NCI-H1930 (cell line): ENCODE measurements at regions not wholly inside any gene's neighbourhood (a gene's known extent, or its start where the extent isn't known, plus 50 kb on each side); places are given as distances from the start of the nearest gene placed in this dataset.

Source experiments
- DNase-seq, 2 experiments: peaks; one replicate each; lab custom pipeline; 2025; lab: John Stamatoyannopoulos, UW

DNA sequence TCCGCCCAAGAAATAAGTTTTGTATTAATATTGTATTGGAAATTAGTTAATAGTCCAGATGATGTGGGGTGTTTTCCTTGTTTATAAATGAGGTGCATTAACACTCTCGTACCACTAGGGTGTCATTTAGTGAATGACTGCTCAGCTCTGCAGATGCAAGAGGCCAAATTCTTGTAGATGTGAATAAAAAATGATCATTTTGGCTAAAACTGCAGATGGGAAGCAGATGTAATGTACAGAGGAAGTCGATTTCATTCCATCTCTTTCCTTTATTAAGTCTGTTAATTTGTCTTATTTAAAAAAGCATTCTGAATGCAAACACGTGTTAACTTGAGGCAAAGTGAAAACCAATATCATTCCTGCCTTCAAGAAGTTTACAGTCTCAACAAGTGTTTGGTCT lies 108.1 kb downstream of the DHX15 start:
- no peak for DNase-seq

DNA sequence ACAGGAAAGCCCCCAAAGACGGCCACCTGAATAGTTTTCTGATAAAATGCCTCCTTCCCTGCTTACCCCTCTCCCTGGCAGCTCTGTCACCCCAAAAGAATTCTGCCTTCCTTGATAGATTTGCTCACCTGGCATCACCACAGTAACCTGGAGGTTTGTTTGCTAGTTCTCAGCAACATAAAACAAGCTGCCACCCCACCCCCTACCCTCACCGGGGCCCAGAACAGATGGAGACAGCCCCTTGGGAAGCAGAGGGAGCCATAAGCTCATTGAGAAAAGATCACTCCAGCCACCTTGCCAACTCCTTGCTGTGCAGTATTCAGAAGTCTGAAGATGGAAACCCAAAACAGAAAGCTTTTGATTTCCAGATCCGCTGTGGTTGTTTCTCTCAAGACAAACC lies 108.6 kb downstream of the DHX15 start:
- no peak for DNase-seq

DNA sequence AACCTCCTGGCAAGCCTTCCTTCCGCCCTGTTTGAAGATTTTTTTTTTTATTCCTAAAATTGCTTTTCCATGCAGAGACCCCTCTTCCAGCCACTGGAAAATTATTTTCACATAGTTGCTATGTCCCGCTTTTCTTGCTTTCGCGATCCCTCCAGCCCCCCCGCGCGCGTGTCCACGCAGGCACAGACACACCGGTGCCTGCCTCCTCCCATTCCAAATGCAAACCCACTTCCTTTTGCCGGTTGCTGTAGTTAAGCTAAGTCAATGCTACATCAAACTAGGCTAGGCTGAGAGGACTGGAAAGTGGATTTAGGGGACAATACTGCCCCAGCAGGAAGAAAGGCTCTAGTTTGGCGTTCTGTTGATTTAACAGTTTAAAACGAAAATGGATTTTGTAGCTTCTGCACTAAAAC lies 111.0 kb downstream of the DHX15 start:
- no peak for DNase-seq

DNA sequence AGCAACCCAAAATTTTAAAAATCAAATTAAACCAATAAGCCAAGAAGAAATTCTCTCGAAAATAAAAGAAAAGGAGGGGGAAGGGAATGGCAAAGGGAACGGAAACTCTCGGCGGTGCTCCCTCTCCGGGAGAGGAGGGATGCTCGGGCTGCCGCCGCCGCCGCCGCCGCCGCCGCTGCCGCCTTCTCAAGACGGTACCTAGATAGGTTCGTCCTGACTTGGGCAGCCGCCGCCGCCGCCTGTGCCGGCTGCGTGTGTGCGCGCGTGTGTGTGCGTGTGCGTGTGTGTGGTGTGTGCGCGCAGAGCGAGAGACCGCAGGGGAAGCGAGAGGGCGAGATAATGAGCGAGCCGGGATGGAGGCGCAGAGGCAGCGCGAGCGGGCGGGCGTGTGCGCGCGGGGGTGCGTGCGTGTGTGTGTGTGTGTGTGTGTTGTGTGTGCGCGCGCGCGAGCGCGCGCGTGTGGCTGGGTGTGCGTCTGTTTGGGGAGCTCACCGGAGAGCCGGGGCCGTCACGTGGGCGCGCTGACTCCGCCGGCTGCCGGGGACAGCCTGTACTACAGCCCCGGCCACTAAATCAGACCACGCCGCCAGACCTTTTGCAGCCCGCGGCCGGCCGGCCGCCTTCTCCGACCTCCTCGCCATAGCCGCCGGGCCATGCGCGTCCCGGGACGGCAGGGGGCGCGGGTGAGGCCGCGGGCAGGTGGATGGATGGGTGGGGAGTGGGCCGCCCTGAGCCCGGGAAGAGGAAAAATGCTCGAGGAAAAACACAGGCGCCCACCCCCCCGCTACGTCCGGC lies 111.6 kb downstream of the DHX15 start:
- DNase-seq, result peak; percentile 53 to 79

DNA sequence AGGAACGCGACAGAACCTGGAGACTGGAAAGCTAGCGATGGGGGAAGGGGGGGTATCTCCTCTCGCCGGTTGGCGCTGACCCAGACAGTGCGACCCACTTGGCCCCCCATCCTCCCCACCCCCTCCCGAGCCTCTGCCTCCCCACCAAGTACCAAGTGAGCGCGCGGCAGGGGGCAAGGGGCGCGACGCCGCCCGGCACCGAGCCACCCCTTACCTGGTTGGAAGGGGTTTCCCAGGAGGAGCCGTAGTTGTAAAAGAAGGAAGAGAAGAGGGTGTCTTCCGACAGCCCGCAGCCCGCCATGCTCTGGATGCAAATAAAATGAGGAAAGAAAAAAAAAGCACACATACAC lies 112.2 kb downstream of the DHX15 start:
- no peak for DNase-seq

DNA sequence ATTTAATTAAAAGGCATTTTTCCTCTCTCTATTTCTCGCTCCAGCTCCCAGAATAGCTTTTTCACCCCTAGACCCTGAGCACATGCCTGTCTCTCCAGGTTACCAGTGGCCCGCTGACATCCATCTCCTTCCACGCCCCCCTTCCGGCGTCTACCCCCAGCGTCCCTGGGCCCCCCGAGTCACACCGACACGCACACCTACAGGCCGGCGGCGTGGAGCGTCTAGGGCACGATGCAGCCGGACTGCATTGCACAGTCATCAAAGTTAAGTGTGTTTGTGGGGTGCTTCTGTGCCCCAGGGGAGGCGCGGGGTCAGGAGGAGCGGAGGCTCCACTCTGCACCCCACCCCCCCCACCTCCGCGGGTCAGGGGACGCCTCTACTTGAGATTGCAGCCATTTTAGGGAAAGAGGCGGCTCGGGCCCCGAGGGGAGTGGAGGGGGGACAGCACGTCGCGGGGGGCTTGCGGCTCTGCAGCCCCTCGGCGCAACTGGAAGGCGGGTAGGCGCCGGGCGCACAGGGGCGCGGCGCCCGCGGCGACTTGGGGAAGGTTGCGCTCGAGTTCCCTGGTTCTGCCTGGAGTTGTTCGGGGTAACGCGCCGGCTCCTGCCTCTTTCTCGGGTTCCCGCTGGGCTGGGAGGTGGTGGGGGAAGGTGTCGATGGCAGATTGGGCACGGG lies 112.7 kb downstream of the DHX15 start:
- DNase-seq, result no peak

DNA sequence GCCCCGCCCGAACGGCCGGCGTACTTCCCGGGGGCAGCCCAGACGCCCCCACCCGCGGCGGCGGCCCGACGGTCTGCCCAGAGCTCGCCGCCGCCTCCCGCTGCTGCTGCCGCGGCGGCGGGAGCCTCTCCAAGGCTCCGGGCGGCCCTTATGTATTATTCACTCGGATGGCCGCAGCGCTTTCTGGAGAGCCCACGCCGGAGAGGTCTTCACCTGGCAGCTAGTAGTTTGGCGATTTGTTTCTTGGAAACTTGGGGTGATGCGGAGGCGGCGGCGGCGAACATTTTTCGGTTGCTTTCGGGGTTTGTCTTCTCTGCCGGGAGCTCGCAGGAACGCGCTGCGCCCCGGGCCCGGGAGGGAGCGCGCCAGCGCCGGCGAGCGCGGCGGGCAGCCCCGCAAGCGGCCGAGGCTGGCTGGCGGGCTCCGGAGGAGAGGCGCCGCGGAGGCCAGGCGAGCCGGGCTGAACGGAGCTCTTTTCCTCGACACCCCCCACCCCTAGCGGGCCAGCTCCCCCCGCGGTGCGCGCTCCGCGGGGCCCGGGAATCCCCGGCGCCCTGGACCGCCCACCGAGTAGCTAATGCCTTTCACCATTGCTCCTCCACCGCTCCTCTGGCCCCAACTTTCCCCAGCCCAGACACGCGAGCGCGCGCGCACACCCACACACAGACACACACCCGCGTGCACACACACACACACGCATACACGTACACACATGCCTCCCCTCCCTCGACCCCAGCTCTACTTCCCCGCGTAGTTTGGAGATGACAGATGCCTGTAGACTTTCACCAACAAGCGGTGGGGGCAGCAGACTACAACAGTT lies 113.5 kb downstream of the DHX15 start:
- DNase-seq, result peak in 1 of 2 experiments; percentile 33

DNA sequence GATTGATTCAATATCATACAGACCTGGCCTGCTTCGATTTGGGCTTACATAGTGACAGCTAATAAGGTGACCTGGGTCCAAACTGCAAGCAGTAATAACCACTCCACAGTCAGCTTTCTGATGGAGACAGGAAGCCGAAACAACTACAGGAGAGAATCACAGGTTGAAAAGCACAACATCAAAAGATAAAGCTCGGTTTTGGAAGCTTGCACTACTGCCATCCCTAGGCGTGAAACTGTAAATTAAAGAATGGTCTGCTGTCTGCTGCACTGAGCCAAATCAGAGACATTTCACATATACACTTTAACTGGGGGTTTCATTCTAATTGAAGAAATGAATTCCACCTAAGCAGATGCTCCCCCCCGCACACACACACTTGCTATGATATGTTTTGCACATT lies 116.3 kb downstream of the DHX15 start:
- no peak for DNase-seq

DNA sequence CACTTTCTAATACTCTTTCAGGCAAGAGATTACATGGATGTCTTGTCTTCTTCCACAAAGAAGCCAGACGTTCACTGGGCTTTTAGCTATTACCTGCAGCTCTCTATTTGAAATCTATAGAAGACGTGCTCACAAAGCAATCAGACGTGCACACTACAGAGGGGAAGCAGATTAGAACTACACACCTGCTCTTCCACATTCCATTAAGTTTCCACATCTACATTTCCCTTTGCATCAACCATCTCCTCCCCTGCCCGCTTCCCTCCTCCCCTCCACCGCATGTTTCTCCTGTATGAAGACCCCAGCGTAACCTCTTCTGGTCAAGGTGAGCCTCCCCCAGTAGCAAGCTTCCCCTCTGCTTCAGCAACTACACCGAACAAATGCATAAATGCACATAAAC lies 119.8 kb downstream of the DHX15 start:
- no peak for DNase-seq

DNA sequence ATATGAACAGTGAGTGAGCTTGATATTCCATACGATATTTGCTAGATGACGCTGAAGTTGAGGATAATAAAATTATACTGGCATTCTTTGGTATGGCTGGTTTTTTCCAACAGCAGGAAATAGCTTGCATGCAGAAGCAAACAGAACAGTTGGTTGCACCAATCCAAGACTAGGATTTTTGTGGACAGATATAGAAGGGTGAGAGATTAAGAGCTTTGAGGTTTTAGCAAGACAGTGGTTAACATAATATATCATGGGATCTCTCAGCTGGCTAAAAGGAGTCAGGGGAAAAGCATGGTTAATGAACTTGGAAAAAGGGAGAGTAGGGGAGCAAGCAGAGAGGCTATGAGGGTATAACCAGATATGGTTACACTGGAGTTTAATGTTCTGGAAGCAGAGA lies 127.9 kb downstream of the DHX15 start:
- no peak for DNase-seq

DNA sequence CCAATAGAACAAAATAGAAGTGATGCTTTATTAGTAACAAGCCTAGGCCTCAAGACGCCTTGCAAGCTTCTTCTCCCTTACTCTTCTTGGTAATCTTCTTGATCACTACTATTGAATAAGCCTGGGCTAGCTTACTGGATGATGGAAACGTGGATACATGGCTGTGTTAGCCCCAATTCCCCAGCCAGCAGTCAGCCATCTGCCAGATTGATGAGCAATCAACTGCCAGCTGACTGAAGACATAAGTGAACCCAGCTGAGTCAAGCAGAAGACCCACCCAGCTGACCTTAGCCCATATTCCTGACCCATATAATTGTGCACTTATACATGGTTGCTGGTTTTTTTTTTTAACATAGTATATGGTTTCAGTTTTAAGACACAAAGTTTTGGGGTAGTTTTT lies 130.4 kb downstream of the DHX15 start:
- DNase-seq, result no peak

DNA sequence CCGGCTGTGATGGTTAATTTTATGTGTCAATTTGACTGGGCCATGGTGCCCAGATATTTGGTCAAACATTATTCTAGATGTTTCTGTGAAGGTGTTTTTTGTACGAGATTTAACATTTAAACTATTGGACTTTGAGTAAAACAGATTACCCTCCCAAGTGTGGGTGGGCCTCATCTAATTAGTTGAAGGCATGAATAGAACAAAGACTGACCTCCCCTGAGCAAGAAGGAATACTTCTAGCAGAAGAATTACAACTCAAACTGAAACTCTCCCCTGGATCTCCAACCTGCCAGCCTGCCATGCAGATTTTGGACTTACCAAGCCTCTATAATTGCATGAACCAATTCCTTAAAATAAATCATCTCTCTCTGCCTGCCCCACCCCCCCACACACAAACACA lies 132.5 kb downstream of the DHX15 start:
- no peak for DNase-seq

DNA sequence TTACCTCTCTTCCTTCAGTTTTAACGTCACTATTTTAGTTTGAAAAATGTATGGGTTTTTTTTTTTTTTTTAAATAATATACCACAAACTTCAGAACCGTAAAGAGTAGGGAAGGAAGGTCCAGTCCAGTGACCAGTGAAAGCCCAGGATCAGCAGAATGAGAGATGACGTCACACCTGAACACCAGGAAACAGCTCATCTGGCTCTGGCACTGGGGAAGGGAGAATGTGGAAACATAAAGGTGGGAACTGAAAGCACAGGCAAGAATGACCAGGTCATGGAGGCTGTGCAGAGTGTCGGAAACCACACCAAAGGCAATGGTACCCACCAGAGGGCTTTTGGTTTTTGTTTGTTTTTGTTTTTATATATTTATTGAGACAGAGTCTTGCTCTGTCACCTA lies 141.2 kb downstream of the DHX15 start:
- DNase-seq, result no peak

DNA sequence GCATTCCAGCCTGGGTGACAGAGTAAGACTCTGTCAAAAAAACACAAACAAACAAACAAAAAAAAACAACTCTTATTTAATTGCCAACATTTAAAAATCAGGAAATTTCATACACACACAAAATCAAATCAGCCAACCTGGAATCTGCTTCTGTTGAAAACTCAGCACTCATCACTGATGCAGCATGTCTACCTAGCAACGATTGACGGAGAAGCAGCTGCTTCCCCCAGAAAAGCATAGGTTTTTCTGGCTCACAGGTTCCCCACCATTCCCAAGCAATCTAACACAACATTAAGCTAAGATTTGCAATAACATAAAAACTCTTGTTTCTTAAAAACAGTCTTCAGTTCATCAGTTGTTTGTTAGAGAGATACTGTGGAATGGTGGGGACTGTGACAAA lies 143.6 kb downstream of the DHX15 start:
- no peak for DNase-seq

DNA sequence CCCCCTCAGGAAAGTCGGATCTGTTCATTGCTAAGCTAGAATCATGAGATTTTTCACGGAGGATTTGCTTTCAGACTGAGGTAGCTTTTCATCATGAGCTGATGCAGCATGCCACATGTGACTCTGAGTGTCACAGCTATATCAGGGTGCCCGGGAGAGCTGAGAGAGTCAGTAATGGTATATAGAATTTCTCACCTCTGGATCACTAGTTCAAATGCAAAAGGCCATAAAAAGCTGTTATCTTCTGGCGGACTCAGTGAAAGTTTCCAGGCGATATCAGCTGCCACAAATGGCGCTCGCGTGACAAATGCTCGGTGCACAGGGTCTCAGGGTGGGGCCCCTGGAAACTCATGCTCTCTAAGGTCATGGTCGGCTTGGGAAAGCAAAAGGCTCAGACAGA lies 150.1 kb downstream of the DHX15 start:
- DNase-seq, result no peak

DNA sequence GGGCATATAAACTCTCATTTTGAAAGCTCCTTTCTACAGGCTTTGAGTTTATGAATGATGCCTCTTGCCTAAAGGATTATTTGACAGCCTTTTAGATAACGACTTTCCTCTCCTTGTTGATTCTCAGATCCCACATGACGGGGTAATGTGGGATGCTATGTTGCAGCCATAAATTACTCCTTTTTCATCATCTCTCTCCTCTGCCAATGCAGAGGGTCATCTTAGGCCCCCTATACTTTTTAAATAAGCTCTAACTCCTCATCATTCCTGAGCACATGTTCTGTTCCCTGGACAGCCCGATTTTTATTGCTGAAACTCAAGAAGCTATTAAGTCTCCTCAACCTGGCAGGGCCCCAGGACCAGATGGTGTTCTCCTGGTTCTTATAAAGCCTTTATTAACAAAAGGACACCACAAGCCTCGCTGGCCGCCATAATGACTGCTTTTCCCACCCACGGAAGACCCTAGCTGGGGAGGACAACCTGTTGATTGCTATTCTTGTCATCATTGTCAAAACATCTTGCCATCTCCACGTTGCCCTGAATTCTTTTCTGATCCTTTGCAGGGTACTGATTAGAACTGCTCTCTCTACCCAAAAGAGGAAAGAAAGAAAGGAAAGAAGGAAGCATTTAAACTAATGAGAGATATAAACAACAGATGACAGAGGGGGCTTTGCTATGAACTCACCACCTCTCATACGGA lies 150.7 kb downstream of the DHX15 start:
- no peak for DNase-seq

DNA sequence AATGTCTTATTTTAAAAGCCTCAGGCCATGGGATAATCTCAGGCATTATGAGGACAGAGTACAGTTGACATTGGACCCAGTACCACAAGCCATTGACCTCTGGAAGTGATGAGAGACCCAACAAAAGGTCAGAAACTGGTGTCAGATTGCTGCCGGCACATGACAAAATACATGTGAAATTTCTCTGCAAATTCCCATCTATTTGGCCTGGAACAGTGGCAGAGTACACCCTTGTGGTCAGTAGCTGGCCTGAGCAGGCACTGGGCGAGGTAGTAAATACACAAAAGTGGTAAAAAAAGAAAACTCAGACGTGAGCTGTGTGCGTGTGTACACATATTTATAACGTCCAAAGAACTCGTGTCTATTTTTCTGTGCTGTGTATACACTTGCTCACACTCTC lies 155.5 kb downstream of the DHX15 start:
- DNase-seq, result no peak

DNA sequence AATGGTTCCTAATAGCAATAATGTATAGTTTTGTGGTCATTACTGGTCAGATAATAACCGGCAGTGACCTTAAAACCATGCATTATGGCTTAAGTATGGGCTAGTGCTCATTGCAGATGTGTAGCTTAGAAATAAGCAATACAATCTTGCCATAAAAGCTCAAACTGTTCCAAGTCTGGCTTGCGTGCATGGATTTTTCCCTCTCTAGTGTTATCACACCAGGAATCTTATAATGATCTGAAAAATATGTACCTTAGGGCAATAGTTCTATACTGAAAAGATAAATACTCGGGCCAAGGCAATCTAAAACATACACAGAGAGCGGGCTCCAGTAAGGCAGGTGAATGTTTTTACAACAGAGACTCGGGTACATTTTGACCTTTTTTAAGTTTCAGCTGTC lies 157.8 kb downstream of the DHX15 start:
- DNase-seq, result no peak

DNA sequence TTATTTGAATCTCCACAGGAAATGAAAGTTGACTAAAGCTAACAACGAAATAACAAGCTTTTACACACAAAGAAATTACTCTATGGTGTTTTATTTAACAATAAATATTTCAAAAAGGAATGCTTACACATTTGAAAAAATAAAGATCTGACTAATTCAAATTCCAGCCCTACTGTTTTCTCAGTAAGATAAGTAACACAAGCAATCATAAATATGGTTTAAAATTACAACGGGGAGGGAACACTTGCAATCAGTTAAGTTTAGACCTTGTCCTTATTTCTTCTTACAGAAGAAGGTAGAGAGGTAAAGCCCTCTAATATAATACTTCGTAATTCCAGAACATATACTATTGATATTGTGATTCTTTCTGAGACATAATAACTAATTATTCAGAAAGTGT lies 158.5 kb downstream of the DHX15 start:
- no peak for DNase-seq

DNA sequence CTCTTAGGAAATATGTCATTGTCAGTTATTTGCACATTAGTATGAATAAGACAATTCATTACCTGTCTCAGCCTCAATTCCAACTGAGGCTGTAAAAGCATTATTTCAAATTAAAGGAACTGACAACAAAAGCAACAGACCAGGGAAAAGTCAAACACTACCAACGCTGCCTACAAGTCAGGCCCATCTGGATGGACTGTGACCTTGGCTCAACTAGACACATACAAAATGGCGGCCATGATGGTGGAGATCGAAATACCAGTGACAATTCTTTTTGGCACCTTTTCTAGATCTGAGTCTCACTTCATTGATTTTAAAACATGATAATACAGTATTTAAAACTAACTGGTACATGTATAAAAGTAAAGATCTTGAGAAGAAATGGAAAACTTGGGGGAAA lies 160.7 kb downstream of the DHX15 start:
- no peak for DNase-seq

DNA sequence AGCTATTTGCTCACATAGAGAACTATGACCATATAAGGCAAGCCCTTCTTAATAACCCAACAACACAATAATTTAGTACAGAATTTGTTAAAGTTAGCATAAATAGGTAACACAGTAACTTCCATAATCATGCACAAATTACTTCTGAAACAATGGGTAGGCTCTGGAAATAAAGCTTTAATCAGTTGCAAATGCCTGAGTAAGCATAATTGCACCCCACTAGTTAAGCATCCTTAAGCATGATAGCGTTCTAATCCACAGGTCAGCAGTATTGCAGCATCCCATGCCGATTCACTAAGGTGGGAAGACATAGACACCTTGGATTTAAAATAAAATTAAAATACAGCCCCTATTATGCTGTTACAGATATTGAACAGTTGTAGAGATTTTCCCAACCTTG lies 161.7 kb downstream of the DHX15 start:
- DNase-seq, result no peak
